ENCODE measurements at regions not wholly inside any gene's neighbourhood (a gene's known extent, or its start where the extent isn't known, plus 50 kb on each side); places are given as distances from the start of the nearest gene placed in this dataset.

DNA sequence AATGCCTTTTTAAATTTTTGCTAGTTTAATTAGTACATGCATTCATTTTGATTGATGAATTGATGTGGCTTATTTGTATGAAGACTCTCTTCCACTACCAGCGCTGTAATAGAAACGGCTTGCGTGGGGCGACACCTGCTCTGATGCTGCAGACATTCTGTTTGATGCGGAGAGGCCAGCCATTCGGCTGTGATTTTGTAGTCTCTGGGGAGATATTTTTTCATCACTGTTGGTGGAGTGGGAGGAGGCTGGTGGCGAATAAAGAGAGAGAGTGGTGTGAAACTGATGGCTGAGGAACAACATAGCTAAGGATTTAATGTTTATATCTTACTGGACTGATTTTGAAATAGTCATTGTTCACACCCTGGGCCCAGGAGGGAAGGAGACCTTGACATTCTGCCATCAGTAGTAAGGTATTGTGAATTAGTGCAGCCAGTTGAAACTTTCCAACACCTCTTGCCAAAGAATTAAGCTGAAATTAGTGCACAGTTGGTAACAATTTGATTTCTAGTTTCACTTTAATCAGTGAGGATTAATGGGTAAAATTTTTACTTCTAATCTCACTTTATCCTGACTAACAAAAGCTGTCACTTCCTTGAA, 224.1 kb downstream of the MTX2 start:
- TF ChIP-seq RAD21 (IDR thresholded peaks at IDR 0.05; ENCODE audit: low read depth) (no peak), TAF1 (IDR thresholded peaks at IDR 0.05; ENCODE audit: low read depth) (no peak), TEAD4 (IDR thresholded peaks at IDR 0.05) (peak; percentile 45; the same call in 1 of the 2 replicates), YY1 (IDR thresholded peaks at IDR 0.05; ENCODE audit: low read depth) (no peak), EGR1 (IDR thresholded peaks at IDR 0.05) (no peak), CEBPB (IDR thresholded peaks at IDR 0.05) (peak; percentile 72), FOXM1 (IDR thresholded peaks at IDR 0.05; ENCODE audit: borderline replicate concordance, low read depth) (peak; percentile 74), EP300 (IDR thresholded peaks at IDR 0.05; ENCODE audit: borderline replicate concordance) (peak; percentile 84)
- TF ChIP-seq, protein P1, sequence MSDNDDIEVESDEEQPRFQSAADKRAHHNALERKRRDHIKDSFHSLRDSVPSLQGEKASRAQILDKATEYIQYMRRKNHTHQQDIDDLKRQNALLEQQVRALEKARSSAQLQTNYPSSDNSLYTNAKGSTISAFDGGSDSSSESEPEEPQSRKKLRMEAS (IDR thresholded peaks at IDR 0.05): no peak
- TF ChIP-seq, protein P2, sequence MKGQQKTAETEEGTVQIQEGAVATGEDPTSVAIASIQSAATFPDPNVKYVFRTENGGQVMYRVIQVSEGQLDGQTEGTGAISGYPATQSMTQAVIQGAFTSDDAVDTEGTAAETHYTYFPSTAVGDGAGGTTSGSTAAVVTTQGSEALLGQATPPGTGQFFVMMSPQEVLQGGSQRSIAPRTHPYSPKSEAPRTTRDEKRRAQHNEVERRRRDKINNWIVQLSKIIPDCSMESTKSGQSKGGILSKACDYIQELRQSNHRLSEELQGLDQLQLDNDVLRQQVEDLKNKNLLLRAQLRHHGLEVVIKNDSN (IDR thresholded peaks at IDR 0.05): no peak
